GM20000 (cell line): ENCODE measurements at regions not wholly inside any gene's neighbourhood (a gene's known extent, or its start where the extent isn't known, plus 50 kb on each side); places are given as distances from the start of the nearest gene placed in this dataset.

Source experiments
- DNase-seq: peaks from one replicate; pipeline ENCODE4 v3.0.0; 2012; ENCODE audit warnings: low spot score
- CTCF ChIP-seq: IDR thresholded peaks from 2 replicates; pipeline ENCODE4 v1.5.1; 2012; ENCODE audit warnings: mild to moderate bottlenecking, control low read depth; ENCODE audit errors: extremely low read depth, missing control alignments

- no peak for TF ChIP-seq CTCF
- peak; percentile 38 for DNase-seq
Measured at GRCh38 chr7:25964483-25964991, 187.5 kb upstream of the NFE2L3 start.

GRCh38 chr7:25965405-25966123 is 186.4 kb upstream of the NFE2L3 start:
- TF ChIP-seq CTCF: no peak
- no peak for DNase-seq

- TF ChIP-seq CTCF: no peak
- DNase-seq: no peak
Measured at GRCh38 chr7:25966469-25966868, 185.5 kb upstream of the NFE2L3 start.

GRCh38 chr7:25967278-25968204 is 184.5 kb upstream of the NFE2L3 start:
- DNase-seq: peak; percentile 64
- no peak for TF ChIP-seq CTCF

GRCh38 chr7:25968205-25968993 is 183.6 kb upstream of the NFE2L3 start:
- peak; percentile 59 for DNase-seq
- no peak for TF ChIP-seq CTCF

GRCh38 chr7:25970356-25970755 is 181.6 kb upstream of the NFE2L3 start:
- DNase-seq: no peak
- TF ChIP-seq CTCF: no peak
